ENCODE measurements at regions not wholly inside any gene's neighbourhood (a gene's known extent, or its start where the extent isn't known, plus 50 kb on each side); places are given as distances from the start of the nearest gene placed in this dataset.

- TF ChIP-seq CTCF (conservative IDR thresholded peaks at IDR 0.05; ENCODE audit: low read length) (no peak), EZH2phosphoT487 (IDR thresholded peaks at IDR 0.05; ENCODE audit: borderline replicate concordance) (no peak)
Measured at GRCh38 chr2:37742286-37742685, 70.8 kb upstream of the CDC42EP3 start.

All from Loucy (cell line).